Smooth muscle cell (in vitro differentiated cells): ENCODE measurements at regions not wholly inside any gene's neighbourhood (a gene's known extent, or its start where the extent isn't known, plus 50 kb on each side); places are given as distances from the start of the nearest gene placed in this dataset.

Experiments
- DNase-seq: peaks from one replicate; lab custom pipeline; 2025; ENCODE audit not compliant: unreplicated experiment; lab: John Stamatoyannopoulos, UW
- H2AFZ ChIP-seq: fragments of 200-600 bp; sonication (generic); 2 replicates; pipeline ENCODE4 v1.6.0; 2016; ENCODE audit warnings: antibody characterized with exemption, low read depth, mild to moderate bottlenecking
- H3F3A ChIP-seq: fragments of 200-600 bp; sonication (generic); 2 replicates; pipeline ENCODE4 v1.6.0; 2017; ENCODE audit warnings: antibody characterized with exemption, low read depth
- H3K27ac ChIP-seq: fragments of 200-600 bp; sonication (generic); 2 replicates; pipeline ENCODE4 v1.5.1; 2016; ENCODE audit warnings: low read depth, mild to moderate bottlenecking
- H3K27me3 ChIP-seq: fragments of 200-600 bp; sonication (generic); 2 replicates; pipeline ENCODE4 v1.6.1; 2016; ENCODE audit warnings: low read depth, mild to moderate bottlenecking
- H3K36me3 ChIP-seq: fragments of 200-600 bp; sonication (generic); 2 replicates; pipeline ENCODE4 v1.5.1; 2016; ENCODE audit warnings: low read depth
- H3K4me1 ChIP-seq: fragments of 200-600 bp; sonication (generic); 2 replicates; pipeline ENCODE4 v1.5.1; 2016; ENCODE audit warnings: low read depth
- H3K4me2 ChIP-seq: fragments of 200-600 bp; sonication (generic); 2 replicates; pipeline ENCODE4 v1.6.0; 2016; ENCODE audit warnings: mild to moderate bottlenecking
- H3K4me3 ChIP-seq: fragments of 200-600 bp; sonication (generic); 2 replicates; pipeline ENCODE4 v1.5.1; 2016; ENCODE audit warnings: mild to moderate bottlenecking
- H3K79me2 ChIP-seq: fragments of 200-600 bp; sonication (generic); 2 replicates; pipeline ENCODE4 v1.6.0; 2016; ENCODE audit warnings: low read depth, mild to moderate bottlenecking
- H3K9ac ChIP-seq: fragments of 200-600 bp; sonication (generic); 2 replicates; pipeline ENCODE4 v1.6.0; 2016; ENCODE audit warnings: low read depth
- H3K9me3 ChIP-seq: fragments of 200-600 bp; sonication (generic); replicated peaks from 2 replicates; pipeline ENCODE4 v1.5.1; 2016; ENCODE audit warnings: low read depth
- H4K20me1 ChIP-seq: fragments of 200-600 bp; sonication (generic); 2 replicates; pipeline ENCODE4 v1.6.0; 2016; ENCODE audit warnings: low read depth
- CTCF ChIP-seq: fragments of 200-600 bp; sonication (generic); IDR thresholded peaks from 2 replicates; pipeline ENCODE4 v1.5.1; 2017; ENCODE audit warnings: borderline replicate concordance, mild to moderate bottlenecking, antibody characterized with exemption; ENCODE audit not compliant: insufficient read depth, poor library complexity, severe bottlenecking
- WGBS: methylation state at CpG from one replicate; pipeline ENCODE4 v1.1.7; 2016; ENCODE audit warnings: low lambda C conversion rate; 5-methylcytosine and 5-hydroxymethylcytosine counted together

GRCh38 chr7:130877236-130877990, 143.4 kb upstream of the KLF14 start:
- Histone ChIP-seq H3K9me3 (no peaks in the 10 kb centered on the region), H3K9ac (no peak overlapping the region), H3K4me2 (no peak overlapping the region), H3K4me3 (no peak overlapping the region), H3K27ac (no peak overlapping the region), H4K20me1 (peaks cover 37% of the 10 kb centered on the region), H2AFZ (no peak overlapping the region), H3K79me2 (peaks cover 6% of the 10 kb centered on the region), H3K36me3 (peaks cover 14% of the 10 kb centered on the region), H3F3A (peaks cover 4% of the 10 kb centered on the region), H3K27me3 (no peaks in the 10 kb centered on the region), H3K4me1 (peaks cover 9% of the 10 kb centered on the region)
- no peak for DNase-seq
- WGBS, result 96% methylated on average over 10 of the region's 10 CpGs
- no peak for TF ChIP-seq CTCF

- peaks cover 6% of the 10 kb centered on the region for H3K79me2 ChIP-seq
Observed at GRCh38 chr7:130877991-130878305, 143.9 kb upstream of the KLF14 start.

GRCh38 chr7:130878785-130879184, 144.8 kb upstream of the KLF14 start:
- Histone ChIP-seq H3K4me2 (no peak overlapping the region), H3K9ac (no peak overlapping the region), H2AFZ (no peak overlapping the region), H3K9me3 (no peaks in the 10 kb centered on the region), H3K4me3 (no peak overlapping the region), H4K20me1 (peaks cover 37% of the 10 kb centered on the region), H3K36me3 (peaks cover 14% of the 10 kb centered on the region), H3F3A (peaks cover 1% of the 10 kb centered on the region), H3K27me3 (no peaks in the 10 kb centered on the region), H3K79me2 (peaks cover 6% of the 10 kb centered on the region), H3K27ac (no peak overlapping the region), H3K4me1 (peaks cover 9% of the 10 kb centered on the region)
- no peak for DNase-seq
- no peak for TF ChIP-seq CTCF
- 72% methylated on average over 2 of the region's 2 CpGs for WGBS

More at GRCh38 chr7:130877991-130878305, 143.9 kb upstream of the KLF14 start:
- peaks cover 4% of the 10 kb centered on the region for H3F3A ChIP-seq
- H4K20me1 ChIP-seq, result peaks cover 37% of the 10 kb centered on the region
- no peaks in the 10 kb centered on the region for H3K9me3 ChIP-seq
- H3K4me3 ChIP-seq, result no peak overlapping the region
- TF ChIP-seq CTCF, result no peak
- DNase-seq, result no peak
- H2AFZ ChIP-seq, result no peak overlapping the region
- 96% methylated on average over 4 of the region's 4 CpGs for WGBS
- no peak overlapping the region for H3K9ac ChIP-seq
- no peak overlapping the region for H3K4me2 ChIP-seq
- no peak overlapping the region for H3K27ac ChIP-seq
- peaks cover 9% of the 10 kb centered on the region for H3K4me1 ChIP-seq
- H3K36me3 ChIP-seq, result peaks cover 14% of the 10 kb centered on the region
- no peaks in the 10 kb centered on the region for H3K27me3 ChIP-seq

- Histone ChIP-seq H2AFZ (no peak overlapping the region), H3K4me1 (peaks cover 10% of the 10 kb centered on the region), H3K9me3 (no peaks in the 10 kb centered on the region), H3K4me2 (no peak overlapping the region), H3K4me3 (no peak overlapping the region), H3K79me2 (peaks cover 6% of the 10 kb centered on the region), H3K9ac (no peak overlapping the region), H3K27ac (no peak overlapping the region), H3K27me3 (no peaks in the 10 kb centered on the region), H3K36me3 (peaks cover 14% of the 10 kb centered on the region), H4K20me1 (peaks cover 37% of the 10 kb centered on the region), H3F3A (no peaks in the 10 kb centered on the region)
- 95% methylated on average over 2 of the region's 2 CpGs for WGBS
- TF ChIP-seq CTCF, result no peak
- DNase-seq, result no peak
Observed at GRCh38 chr7:130879191-130879590, 145.2 kb upstream of the KLF14 start.
